ENCODE measurements at regions not wholly inside any gene's neighbourhood (a gene's known extent, or its start where the extent isn't known, plus 50 kb on each side); places are given as distances from the start of the nearest gene placed in this dataset.

DNA sequence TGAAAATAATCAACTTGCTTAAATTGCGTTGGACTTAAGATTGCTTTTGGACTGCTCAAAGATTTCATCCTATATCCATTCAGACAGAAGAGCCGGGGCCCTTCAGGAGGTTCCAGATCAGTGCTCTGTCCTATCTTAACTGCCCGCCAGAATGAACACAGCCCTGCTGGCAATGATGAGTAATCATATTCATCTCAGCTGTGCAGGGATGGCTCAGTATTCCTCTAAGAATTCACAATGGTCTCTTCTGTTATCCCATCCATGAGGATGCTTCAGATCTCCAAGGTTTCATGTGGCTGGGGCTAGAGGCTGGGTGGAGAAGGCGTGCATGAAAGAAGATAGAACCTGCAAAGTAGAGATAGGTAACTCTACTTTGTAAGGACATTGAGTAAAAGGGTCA, 80.0 kb upstream of the NPVF start:
- WGBS, 2 donors, result 64 to 82% methylated on average over 4 of the region's 4 CpGs
- H3K27ac ChIP-seq, result no peak overlapping the region
- DNase-seq, result no peak
- H3K27me3 ChIP-seq, result no peaks in the 10 kb centered on the region
- no peaks in the 10 kb centered on the region for H3K9me3 ChIP-seq
- no peak overlapping the region for H3K4me3 ChIP-seq
- TF ChIP-seq, protein P1, sequence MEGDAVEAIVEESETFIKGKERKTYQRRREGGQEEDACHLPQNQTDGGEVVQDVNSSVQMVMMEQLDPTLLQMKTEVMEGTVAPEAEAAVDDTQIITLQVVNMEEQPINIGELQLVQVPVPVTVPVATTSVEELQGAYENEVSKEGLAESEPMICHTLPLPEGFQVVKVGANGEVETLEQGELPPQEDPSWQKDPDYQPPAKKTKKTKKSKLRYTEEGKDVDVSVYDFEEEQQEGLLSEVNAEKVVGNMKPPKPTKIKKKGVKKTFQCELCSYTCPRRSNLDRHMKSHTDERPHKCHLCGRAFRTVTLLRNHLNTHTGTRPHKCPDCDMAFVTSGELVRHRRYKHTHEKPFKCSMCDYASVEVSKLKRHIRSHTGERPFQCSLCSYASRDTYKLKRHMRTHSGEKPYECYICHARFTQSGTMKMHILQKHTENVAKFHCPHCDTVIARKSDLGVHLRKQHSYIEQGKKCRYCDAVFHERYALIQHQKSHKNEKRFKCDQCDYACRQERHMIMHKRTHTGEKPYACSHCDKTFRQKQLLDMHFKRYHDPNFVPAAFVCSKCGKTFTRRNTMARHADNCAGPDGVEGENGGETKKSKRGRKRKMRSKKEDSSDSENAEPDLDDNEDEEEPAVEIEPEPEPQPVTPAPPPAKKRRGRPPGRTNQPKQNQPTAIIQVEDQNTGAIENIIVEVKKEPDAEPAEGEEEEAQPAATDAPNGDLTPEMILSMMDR (IDR thresholded peaks at IDR 0.05), result no peak
- no peak for TF ChIP-seq POLR2A (IDR thresholded peaks at IDR 0.05)
- H3K4me1 ChIP-seq, result no peaks in the 10 kb centered on the region
- no peaks in the 10 kb centered on the region for H3K36me3 ChIP-seq (ENCODE audit: low read depth, missing control alignments)
- intact Hi-C loops (cut with DNase I; ENCODE audit: low total_unique reads), result no loop called here

DNA sequence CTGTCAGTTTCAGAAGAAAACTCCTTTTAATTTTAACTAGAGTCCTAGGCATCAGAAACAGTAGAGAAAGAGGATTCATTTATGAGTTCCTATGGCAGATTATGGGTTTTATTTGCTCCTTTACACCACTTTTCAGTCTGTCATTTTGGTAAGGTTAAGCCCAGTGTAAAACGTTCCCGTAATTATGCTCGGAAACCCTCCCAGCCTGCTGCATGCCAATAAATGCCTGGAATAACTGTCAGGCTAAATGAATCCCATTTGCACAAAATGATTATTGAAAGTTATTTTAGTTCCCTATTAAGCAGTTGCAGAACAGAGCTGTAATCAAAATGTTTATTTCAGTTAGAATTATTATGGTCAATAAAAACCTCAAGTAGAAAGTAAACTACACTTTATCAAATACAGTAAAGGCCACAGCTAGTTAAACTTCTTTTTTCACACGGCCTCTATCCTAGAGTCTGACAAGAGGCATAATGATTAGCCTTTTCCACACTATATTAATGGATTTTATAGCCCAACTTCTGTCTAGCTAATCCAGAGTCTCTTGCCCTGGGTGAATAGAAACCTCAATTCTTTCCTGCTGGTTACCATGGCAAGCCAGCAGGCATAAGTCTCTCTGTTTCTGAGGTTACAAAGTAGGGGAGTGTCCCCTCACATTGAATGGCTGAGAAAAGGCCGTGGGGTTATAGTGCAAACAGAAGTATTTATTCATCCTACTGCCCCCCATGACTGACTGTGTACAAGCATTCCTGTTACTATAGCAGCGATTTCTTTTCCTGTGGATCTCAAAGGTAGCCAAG, 80.8 kb upstream of the NPVF start:
- no peak for DNase-seq
- TF ChIP-seq, protein P1 (IDR thresholded peaks at IDR 0.05), result no peak
- TF ChIP-seq POLR2A (IDR thresholded peaks at IDR 0.05), result no peak
- H3K9me3 ChIP-seq, result no peaks in the 10 kb centered on the region
- WGBS, 2 donors, result 71 to 78% methylated on average over 6 of the region's 6 CpGs
- H3K4me1 ChIP-seq, result no peaks in the 10 kb centered on the region
- no peak overlapping the region for H3K4me3 ChIP-seq
- intact Hi-C loops (cut with DNase I; ENCODE audit: low total_unique reads), result no loop called here
- H3K27me3 ChIP-seq, result no peaks in the 10 kb centered on the region
- no peaks in the 10 kb centered on the region for H3K36me3 ChIP-seq (ENCODE audit: low read depth, missing control alignments)
- H3K27ac ChIP-seq, result no peak overlapping the region

DNA sequence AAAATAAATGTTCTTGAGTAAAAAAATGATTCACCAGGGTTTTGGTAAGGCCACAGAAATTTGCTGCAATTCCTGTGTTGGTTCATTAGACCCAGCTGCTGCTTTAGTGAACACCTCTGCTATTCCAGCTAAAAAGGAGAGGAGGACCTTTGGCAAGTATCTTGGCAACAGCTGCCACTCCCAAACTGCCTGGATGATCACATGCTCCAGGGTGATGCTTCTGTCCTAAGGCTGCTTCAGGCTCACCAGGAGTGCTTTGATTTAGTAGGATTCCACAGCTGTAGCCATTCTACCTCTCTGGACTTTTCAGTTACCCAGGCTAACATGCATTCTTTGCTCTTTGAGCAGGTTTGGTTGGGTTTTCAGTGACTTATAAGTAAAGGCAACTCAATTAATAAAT, 82.6 kb upstream of the NPVF start:
- no peak for DNase-seq
- Histone ChIP-seq H3K36me3 (ENCODE audit: low read depth, missing control alignments) (no peaks in the 10 kb centered on the region), H3K27ac (no peak overlapping the region), H3K4me1 (no peaks in the 10 kb centered on the region), H3K27me3 (no peaks in the 10 kb centered on the region), H3K9me3 (no peaks in the 10 kb centered on the region), H3K4me3 (no peak overlapping the region)
- intact Hi-C loops (cut with DNase I; ENCODE audit: low total_unique reads), result no loop called here
- TF ChIP-seq, protein P1 (IDR thresholded peaks at IDR 0.05), result no peak
- no peak for TF ChIP-seq POLR2A (IDR thresholded peaks at IDR 0.05)

DNA sequence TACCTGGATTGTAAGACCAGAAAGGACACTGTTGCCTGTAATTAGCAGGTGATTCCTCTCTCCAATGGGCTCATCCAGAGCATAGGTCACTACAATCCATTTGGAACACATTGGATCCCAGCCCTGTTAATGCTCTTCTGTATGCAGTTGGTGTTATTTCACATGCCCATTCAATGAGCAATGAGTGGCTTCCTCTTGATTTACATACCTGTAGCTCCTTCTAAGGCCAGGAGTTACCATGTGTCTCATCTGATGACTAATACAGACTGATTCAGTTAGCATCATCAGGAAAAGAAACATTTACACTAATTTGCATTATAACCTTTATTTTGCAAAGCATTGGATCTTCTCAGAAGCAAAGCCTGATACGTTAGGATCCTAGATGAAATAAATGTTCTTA, 83.1 kb upstream of the NPVF start:
- Histone ChIP-seq H3K36me3 (ENCODE audit: low read depth, missing control alignments) (no peaks in the 10 kb centered on the region), H3K27ac (no peak overlapping the region), H3K9me3 (no peaks in the 10 kb centered on the region), H3K4me3 (no peak overlapping the region), H3K27me3 (no peaks in the 10 kb centered on the region), H3K4me1 (no peaks in the 10 kb centered on the region)
- WGBS, 2 donors, result 93 to 97% methylated on average over 1 of the region's 1 CpG
- intact Hi-C loops (cut with DNase I; ENCODE audit: low total_unique reads), result no loop called here
- no peak for DNase-seq
- TF ChIP-seq, protein P1 (IDR thresholded peaks at IDR 0.05), result no peak
- TF ChIP-seq POLR2A (IDR thresholded peaks at IDR 0.05), result no peak

DNA sequence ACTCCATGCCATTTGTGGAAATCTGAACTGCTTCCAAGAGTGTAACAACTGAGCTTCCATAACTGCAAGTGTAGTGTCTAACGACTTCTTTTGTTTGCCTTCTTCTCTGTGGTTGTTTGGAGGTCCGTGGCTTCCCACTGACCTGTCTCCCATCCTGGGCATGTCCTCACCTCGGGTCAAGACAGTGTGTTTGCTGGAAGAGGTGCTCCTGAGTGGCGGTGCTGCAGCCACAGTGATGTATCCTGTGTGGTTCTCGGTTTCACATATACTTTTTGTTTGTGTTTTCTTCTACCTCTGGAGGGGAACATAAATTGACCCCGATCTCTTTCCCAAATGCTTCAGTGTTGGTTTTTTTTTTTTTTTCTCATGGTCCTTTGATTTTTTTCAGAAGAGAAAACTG, 84.7 kb upstream of the NPVF start:
- intact Hi-C loops (cut with DNase I; ENCODE audit: low total_unique reads), result no loop called here
- no peaks in the 10 kb centered on the region for H3K4me1 ChIP-seq
- no peak for TF ChIP-seq POLR2A (IDR thresholded peaks at IDR 0.05)
- TF ChIP-seq, protein P1 (IDR thresholded peaks at IDR 0.05), result no peak
- DNase-seq, result no peak
- no peaks in the 10 kb centered on the region for H3K27me3 ChIP-seq
- no peaks in the 10 kb centered on the region for H3K36me3 ChIP-seq (ENCODE audit: low read depth, missing control alignments)
- 87 to 92% methylated on average over 6 of the region's 6 CpGs for WGBS, 2 donors
- no peak overlapping the region for H3K27ac ChIP-seq
- no peaks in the 10 kb centered on the region for H3K9me3 ChIP-seq
- no peak overlapping the region for H3K4me3 ChIP-seq

Measured in testis (tissue), 2 donors.